Heart right ventricle (tissue), 16 donors: ENCODE measurements at regions not wholly inside any gene's neighbourhood (a gene's known extent, or its start where the extent isn't known, plus 50 kb on each side); places are given as distances from the start of the nearest gene placed in this dataset.

ENCODE experiments used
- ATAC-seq, 8 donors: fragments of 200-7000 bp; cut with Tn5 transposase; one replicate each; pipeline ENCODE4 v1.9.1; 2020; ENCODE audit warnings: mild to moderate bottlenecking in 8 of 8, moderate library complexity in 8 of 8, moderate number of reproducible peaks in 1 of 8
- DNase-seq, 2 donors: peaks; one replicate each; pipeline ENCODE4 v3.0.0-alpha.2; 2020
- H3K27ac ChIP-seq, 10 donors: fragments of 200-600 bp; sonication (generic) in 2 of 10; one replicate each; pipeline versions ENCODE4 v1.5.0 to v1.8.0; 2020 to 2022; ENCODE audit warnings: mild to moderate bottlenecking in 3 of 10
- H3K27me3 ChIP-seq, 7 donors: fragments of 200-600 bp; one replicate each; pipeline ENCODE4 v1.8.0; 2021 to 2022; ENCODE audit warnings: mild to moderate bottlenecking in 2 of 7
- H3K36me3 ChIP-seq, 9 donors: fragments of 200-600 bp; sonication (generic) in 1 of 9; one replicate each; pipeline versions ENCODE4 v1.5.0 to v1.8.0; 2020 to 2022; ENCODE audit warnings: mild to moderate bottlenecking in 2 of 9
- H3K4me1 ChIP-seq, 9 donors: fragments of 200-600 bp; sonication (generic) in 1 of 9; one replicate each; pipeline versions ENCODE4 v1.5.0 to v1.8.0; 2020 to 2022; ENCODE audit warnings: mild to moderate bottlenecking in 4 of 9
- H3K4me3 ChIP-seq, 10 donors: fragments of 200-600 bp; sonication (generic) in 2 of 10; one replicate each; pipeline versions ENCODE4 v1.5.0 to v1.8.0; 2020 to 2022; ENCODE audit warnings: mild to moderate bottlenecking in 7 of 10, moderate library complexity in 2 of 10
- H3K9me3 ChIP-seq, 11 donors: fragments of 200-600 bp in 10 of 11; sonication (generic) in 2 of 11; one replicate each; pipeline versions ENCODE4 v1.5.0 to v1.8.0; 2013 to 2022; ENCODE audit warnings: mild to moderate bottlenecking in 2 of 11, control low read depth in 1 of 11, moderate library complexity in 1 of 11
- WGBS, 2 donors: extraction: QIAGEN DNeasy Blood & Tissue Kit; methylation state at CpG; one replicate each; pipeline ENCODE4 v1.1.7; 2013; ENCODE audit warnings: inconsistent platforms in 1 of 2; 5-methylcytosine and 5-hydroxymethylcytosine counted together
- intact Hi-C, 10 donors: fragments of 100-400 bp; cut with DNase I; formaldehyde crosslinking; loops; one replicate each; pipeline versions ENCODE4 v1.11.1 to v1.14.2; 2022
- TF ChIP-seq, protein P1 (sequence below), 9 donors: fragments of 200-600 bp; sonication (generic) in 2 of 9; IDR thresholded peaks; one replicate each; pipeline versions ENCODE4 v1.5.0 to v1.8.0; 2021 to 2022; ENCODE audit warnings: antibody characterized with exemption in 9 of 9, mild to moderate bottlenecking in 5 of 9, moderate library complexity in 1 of 9
- donor health status: Arrhythmogenic right ventricular cardiomyopathy.
- donor health status: ischemic (EF 13 %, LVEDD 7.1; RV severe dilation, severe dysfunction).
- donor health status: healthy with polysubstance abuse.
- donor health status: DM: no; HTN: yes; CAD: no.
- donor health status: DM: no; HTN: no; CAD: no.
- donor health status: ischemic (EF 25% LVEDD 6.9; RV normal size, moderate dysfunction).
- donor health status: ischemic (EF 25% LVEDD 5.7; RV mildly dilated, moderate dysfunction).
- donor health status: healthy.
- donor health status: DM: yes; HTN: yes; CAD: no.
- donor health status: Ischemic cardiomyopathy.
- donor health status: ischemic (EF 35%, LVEDD 5.7; RV mildly dilated, moderate dysfunction).
- donor health status: nonischemic (EF 11% LVEDD 7.7; RV severe dilation, severe dysfunction).
- donor health status: DM: yes; HTN: yes; CAD: no.
- donor health status: PGD.
- donor health status: ischemic (EF 29% LVEDD 5.4; RV normal size, mild dysfunction).
- donor health status: nonischemic (EF 23%, LVEDD 6.1; RV moderate dilation, normal function).

- TF ChIP-seq, protein P1, sequence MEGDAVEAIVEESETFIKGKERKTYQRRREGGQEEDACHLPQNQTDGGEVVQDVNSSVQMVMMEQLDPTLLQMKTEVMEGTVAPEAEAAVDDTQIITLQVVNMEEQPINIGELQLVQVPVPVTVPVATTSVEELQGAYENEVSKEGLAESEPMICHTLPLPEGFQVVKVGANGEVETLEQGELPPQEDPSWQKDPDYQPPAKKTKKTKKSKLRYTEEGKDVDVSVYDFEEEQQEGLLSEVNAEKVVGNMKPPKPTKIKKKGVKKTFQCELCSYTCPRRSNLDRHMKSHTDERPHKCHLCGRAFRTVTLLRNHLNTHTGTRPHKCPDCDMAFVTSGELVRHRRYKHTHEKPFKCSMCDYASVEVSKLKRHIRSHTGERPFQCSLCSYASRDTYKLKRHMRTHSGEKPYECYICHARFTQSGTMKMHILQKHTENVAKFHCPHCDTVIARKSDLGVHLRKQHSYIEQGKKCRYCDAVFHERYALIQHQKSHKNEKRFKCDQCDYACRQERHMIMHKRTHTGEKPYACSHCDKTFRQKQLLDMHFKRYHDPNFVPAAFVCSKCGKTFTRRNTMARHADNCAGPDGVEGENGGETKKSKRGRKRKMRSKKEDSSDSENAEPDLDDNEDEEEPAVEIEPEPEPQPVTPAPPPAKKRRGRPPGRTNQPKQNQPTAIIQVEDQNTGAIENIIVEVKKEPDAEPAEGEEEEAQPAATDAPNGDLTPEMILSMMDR (IDR thresholded peaks at IDR 0.05), result no peak
- Histone ChIP-seq H3K4me1 (no peaks in the 10 kb centered on the region), H3K27ac (no peak overlapping the region), H3K27me3 (peaks cover 0 to 39% (median 6%) of the 10 kb centered on the region in 7 donors), H3K9me3 (no peaks in the 10 kb centered on the region), H3K36me3 (no peaks in the 10 kb centered on the region), H3K4me3 (no peak overlapping the region)
- intact Hi-C loops, result no loop called here
- ATAC-seq, result no peak
- no peak for DNase-seq
- WGBS, 2 donors, result 58 to 60% methylated on average over 2 of the region's 2 CpGs
These were observed 462.8 kb upstream of the MEX3C start for GRCh38 chr18:51660188-51660715.

DNA sequence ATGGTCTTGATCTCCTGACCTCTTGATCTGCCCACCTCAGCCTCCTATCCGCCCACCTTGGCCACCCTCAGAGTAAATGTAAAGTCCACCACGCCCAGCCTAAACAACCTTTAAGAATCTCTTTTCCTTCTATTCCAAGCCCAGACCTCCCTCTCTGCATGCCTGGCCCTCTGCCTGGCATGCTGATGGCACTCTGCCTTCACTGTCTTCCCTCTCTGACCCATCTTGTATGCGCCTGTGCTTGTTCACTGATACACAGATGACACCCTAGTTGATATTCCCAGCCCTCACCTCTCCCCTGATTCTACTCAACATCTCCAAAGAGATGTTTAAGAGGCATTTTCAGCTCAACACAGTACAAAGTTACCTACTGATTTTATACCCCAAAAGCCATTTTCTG lies 466.8 kb upstream of the MEX3C start:
- H3K4me1 ChIP-seq, result no peaks in the 10 kb centered on the region
- 79 to 88% methylated on average over 3 of the region's 3 CpGs for WGBS, 2 donors
- intact Hi-C loops, result no loop called here

GRCh38 chr18:51666763-51667191 lies 469.3 kb upstream of the MEX3C start:
- no peak overlapping the region for H3K4me3 ChIP-seq
- WGBS, 2 donors, result 12 to 14% methylated on average over 7 of the region's 7 CpGs
- peaks cover 0 to 6% (median 0%) of the 10 kb centered on the region in 11 donors for H3K9me3 ChIP-seq
- DNase-seq (peak in 1 of 2 donors; percentile 9), ATAC-seq (peak in 2 of 8 donors; percentile 35 to 55)
- H3K27ac ChIP-seq, result no peak overlapping the region
- intact Hi-C loops, result no loop called here
- no peaks in the 10 kb centered on the region for H3K36me3 ChIP-seq
- H3K27me3 ChIP-seq, result peaks cover 0 to 40% (median 19%) of the 10 kb centered on the region in 7 donors
- H3K4me1 ChIP-seq, result no peaks in the 10 kb centered on the region
- TF ChIP-seq, protein P1 (IDR thresholded peaks at IDR 0.05), result no peak

More for the DNA sequence above, 466.8 kb upstream of the MEX3C start:
- TF ChIP-seq, protein P1 (IDR thresholded peaks at IDR 0.05), result no peak
- no peak for DNase-seq
- H3K27ac ChIP-seq, result no peak overlapping the region
- H3K9me3 ChIP-seq, result no peaks in the 10 kb centered on the region
- ATAC-seq, result no peak
- H3K36me3 ChIP-seq, result no peaks in the 10 kb centered on the region
- no peak overlapping the region for H3K4me3 ChIP-seq
- peaks cover 0 to 46% (median 23%) of the 10 kb centered on the region in 7 donors for H3K27me3 ChIP-seq

- peak; percentile 10 to 17 for DNase-seq
- peak in 1 of 8 donors; percentile 31 for ATAC-seq
- intact Hi-C loops, result no loop called here
- H3K4me1 ChIP-seq, result no peaks in the 10 kb centered on the region
- TF ChIP-seq, protein P1 (IDR thresholded peaks at IDR 0.05), result peak; percentile 35 to 78 (median 70)
- H3K9me3 ChIP-seq, result peaks cover 0 to 8% (median 0%) of the 10 kb centered on the region in 11 donors
- no peak overlapping the region for H3K27ac ChIP-seq
- no peaks in the 10 kb centered on the region for H3K36me3 ChIP-seq
- no peak overlapping the region for H3K4me3 ChIP-seq
- WGBS, 2 donors, result 3 to 6% methylated on average over 10 of the region's 10 CpGs
- H3K27me3 ChIP-seq, result peaks cover 0 to 39% (median 19%) of the 10 kb centered on the region in 7 donors
These were observed 470.6 kb upstream of the MEX3C start for GRCh38 chr18:51668101-51668500.
